ENCODE measurements at regions not wholly inside any gene's neighbourhood (a gene's known extent, or its start where the extent isn't known, plus 50 kb on each side); places are given as distances from the start of the nearest gene placed in this dataset.
"Not testable (repeated sequence)": the region's sequence is repeated elsewhere in the genome, so short reads cannot be mapped to it uniquely, and the experiment has no call there.

GRCh38 chr17:63295288-63295687 is 150.8 kb downstream of the CYB561 start:
- DNase-seq (ENCODE audit: extremely low spot score), result no peak
- POLR2A ChIA-PET, result no interaction called here
- CTCF ChIA-PET, result no interaction called here
- TF ChIP-seq CTBP1 (IDR thresholded peaks at IDR 0.05; ENCODE audit: borderline replicate concordance) (no peak), TARDBP (IDR thresholded peaks at IDR 0.05) (no peak), FOXM1 (IDR thresholded peaks at IDR 0.05; ENCODE audit: borderline replicate concordance) (no peak), LEF1 (IDR thresholded peaks at IDR 0.05; ENCODE audit: borderline replicate concordance) (no peak), SP1 (IDR thresholded peaks at IDR 0.05) (no peak), BHLHE40 (IDR thresholded peaks at IDR 0.05; ENCODE audit: borderline replicate concordance) (no peak), PKNOX1 (IDR thresholded peaks at IDR 0.05) (no peak), FOXA1 (IDR thresholded peaks at IDR 0.05) (no peak), ARNT (IDR thresholded peaks at IDR 0.05) (no peak), ZNF384 (IDR thresholded peaks at IDR 0.05) (no peak), HDGF (IDR thresholded peaks at IDR 0.05; ENCODE audit: borderline replicate concordance) (no peak), NFRKB (IDR thresholded peaks at IDR 0.05) (no peak), SUZ12 (IDR thresholded peaks at IDR 0.05) (no peak), L3MBTL2 (conservative IDR thresholded peaks at IDR 0.05) (no peak), ELF4 (IDR thresholded peaks at IDR 0.05) (no peak), FOXK2 (IDR thresholded peaks at IDR 0.05) (no peak)

- TF ChIP-seq ARNT (IDR thresholded peaks at IDR 0.05), result no peak
- TF ChIP-seq CTBP1 (IDR thresholded peaks at IDR 0.05; ENCODE audit: borderline replicate concordance), result no peak
- TF ChIP-seq LEF1 (IDR thresholded peaks at IDR 0.05; ENCODE audit: borderline replicate concordance), result no peak
- TF ChIP-seq SP1 (IDR thresholded peaks at IDR 0.05), result no peak
- TF ChIP-seq ZNF384 (IDR thresholded peaks at IDR 0.05), result no peak
- no peak for TF ChIP-seq PKNOX1 (IDR thresholded peaks at IDR 0.05)
- no peak for TF ChIP-seq SUZ12 (IDR thresholded peaks at IDR 0.05)
- TF ChIP-seq BHLHE40 (IDR thresholded peaks at IDR 0.05; ENCODE audit: borderline replicate concordance), result no peak
- TF ChIP-seq HDGF (IDR thresholded peaks at IDR 0.05; ENCODE audit: borderline replicate concordance), result no peak
- ChIA-PET POLR2A (no interaction called here), CTCF (no interaction called here)
- DNase-seq (ENCODE audit: extremely low spot score), result no peak
Observed at GRCh38 chr17:63295839-63296590, 150.1 kb downstream of the CYB561 start.

GRCh38 chr17:63298916-63299315 is 147.2 kb downstream of the CYB561 start:
- CTCF ChIA-PET, POLR2A ChIA-PET: not testable (repeated sequence)

GRCh38 chr17:63304704-63305261 is 141.3 kb downstream of the CYB561 start:
- TF ChIP-seq FOXK2 (IDR thresholded peaks at IDR 0.05) (no peak), L3MBTL2 (conservative IDR thresholded peaks at IDR 0.05) (no peak), LEF1 (IDR thresholded peaks at IDR 0.05; ENCODE audit: borderline replicate concordance) (no peak), ARNT (IDR thresholded peaks at IDR 0.05) (no peak), NFRKB (IDR thresholded peaks at IDR 0.05) (no peak), PKNOX1 (IDR thresholded peaks at IDR 0.05) (no peak), CTBP1 (IDR thresholded peaks at IDR 0.05; ENCODE audit: borderline replicate concordance) (no peak), TARDBP (IDR thresholded peaks at IDR 0.05) (no peak), BHLHE40 (IDR thresholded peaks at IDR 0.05; ENCODE audit: borderline replicate concordance) (no peak), ZNF384 (IDR thresholded peaks at IDR 0.05) (no peak), SUZ12 (IDR thresholded peaks at IDR 0.05) (no peak), SP1 (IDR thresholded peaks at IDR 0.05) (no peak), HDGF (IDR thresholded peaks at IDR 0.05; ENCODE audit: borderline replicate concordance) (no peak), FOXM1 (IDR thresholded peaks at IDR 0.05; ENCODE audit: borderline replicate concordance) (no peak), ELF4 (IDR thresholded peaks at IDR 0.05) (no peak), FOXA1 (IDR thresholded peaks at IDR 0.05) (no peak)
- CTCF ChIA-PET, result no interaction called here
- no peak for DNase-seq (ENCODE audit: extremely low spot score)
- POLR2A ChIA-PET, result no interaction called here

More at GRCh38 chr17:63298916-63299315, 147.2 kb downstream of the CYB561 start:
- DNase-seq (ENCODE audit: extremely low spot score), result not testable (repeated sequence)

GRCh38 chr17:63305857-63306256 is 140.2 kb downstream of the CYB561 start:
- TF ChIP-seq FOXA1 (IDR thresholded peaks at IDR 0.05), result no peak
- no peak for TF ChIP-seq TARDBP (IDR thresholded peaks at IDR 0.05)
- TF ChIP-seq LEF1 (IDR thresholded peaks at IDR 0.05; ENCODE audit: borderline replicate concordance), result no peak
- TF ChIP-seq SUZ12 (IDR thresholded peaks at IDR 0.05), result no peak
- TF ChIP-seq ELF4 (IDR thresholded peaks at IDR 0.05), result no peak
- TF ChIP-seq ZNF384 (IDR thresholded peaks at IDR 0.05), result no peak
- no peak for TF ChIP-seq NFRKB (IDR thresholded peaks at IDR 0.05)
- TF ChIP-seq SP1 (IDR thresholded peaks at IDR 0.05), result no peak
- no peak for TF ChIP-seq PKNOX1 (IDR thresholded peaks at IDR 0.05)
- no peak for TF ChIP-seq HDGF (IDR thresholded peaks at IDR 0.05; ENCODE audit: borderline replicate concordance)
- CTCF ChIA-PET, result no interaction called here
- no peak for DNase-seq (ENCODE audit: extremely low spot score)
- POLR2A ChIA-PET, result interaction anchor here (0.9 kb wide), 1 partner anchor 10 kb away, joined by 3 read pairs; no protein-coding TSS in a partner anchor

Data from HEK293T (cell line).